K562 (cell line): ENCODE measurements at regions not wholly inside any gene's neighbourhood (a gene's known extent, or its start where the extent isn't known, plus 50 kb on each side); places are given as distances from the start of the nearest gene placed in this dataset.
A peak's percentile ranks its signal among the peaks of the same experiment; 100 is the strongest.

Source experiments
- ATAC-seq: fragments of 200-7000 bp; cut with Tn5 transposase; 3 replicates; pipeline ENCODE4 v1.9.1; 2020; ENCODE audit warnings: moderate library complexity
- BruUV-seq: library from RNA; stranded (reverse); fragments of 400-500 nt; replicated peaks from 2 replicates; lab custom pipeline; 2021; lab: Mats Ljungman, UMichigan
- CTCF ChIA-PET: fragments of 300-600 bp; formaldehyde crosslinking; extraction: SDS; loops from one replicate; lab custom pipeline; 2021; ENCODE audit warnings: low intra/inter-chr PET ratio; lab: Yijun Ruan, JAX
- POLR2A ChIA-PET: fragments of 300-600, 350-650 bp; sonication (Branson Sonifier 250); formaldehyde crosslinking; extraction: SDS; loops from one replicate; lab custom pipeline; 2021; ENCODE audit warnings: antibody characterized with exemption, inconsistent platforms; lab: Yijun Ruan, JAX
- DNase-seq, 4 experiments: peaks; one replicate each; pipeline versions ENCODE4 v3.0.0 to v3.0.0-alpha.2; 2011 to 2018; ENCODE audit warnings: low spot score in 3 of 4, mixed read lengths in 3 of 4; ENCODE audit errors: extremely low read depth in 1 of 4
- FAIRE-seq: peaks from 2 replicates; lab custom pipeline; 2011; peaks lifted over from hg19 to GRCh38; lab: Jason Lieb, UNC
- H2AFZ ChIP-seq: 2 replicates; pipeline ENCODE4 v1.6.0; 2011; ENCODE audit warnings: low read depth, low read length, control low read depth, inconsistent platforms
- H3K27ac ChIP-seq: fragments of 200-600 bp; 3 replicates; pipeline ENCODE4 v1.8.0; 2011; ENCODE audit warnings: low read depth, mild to moderate bottlenecking, control low read depth, inconsistent platforms, low read length, moderate library complexity, mixed read lengths; ENCODE audit errors: extremely low read depth
- H3K27me3 ChIP-seq, 2 experiments: fragments of 300-600 bp in 1 of 2; 2 replicates in 1 of 2; 3 replicates in 1 of 2; pipeline versions ENCODE4 v1.6.0 to v1.8.0; 2011; ENCODE audit warnings: inconsistent platforms in 2 of 2, low read length in 2 of 2, mild to moderate bottlenecking in 1 of 2, mixed read lengths in 1 of 2, moderate library complexity in 1 of 2; ENCODE audit not compliant: control insufficient read depth in 2 of 2, insufficient read depth in 2 of 2
- H3K36me3 ChIP-seq: fragments of 300-600 bp; 3 replicates; pipeline ENCODE4 v1.8.0; 2011; ENCODE audit warnings: mild to moderate bottlenecking, low read length, inconsistent platforms; ENCODE audit not compliant: control insufficient read depth, insufficient read depth
- H3K4me1 ChIP-seq, 2 experiments: fragments of 200-600 bp in 1 of 2; replicated peaks in 1 of 2; 2 replicates in 1 of 2; 3 replicates in 1 of 2; pipeline versions ENCODE4 v1.5.1 to v1.8.0; 2011; ENCODE audit warnings: inconsistent platforms in 2 of 2, low read length in 2 of 2, mild to moderate bottlenecking in 1 of 2, mixed read lengths in 1 of 2, moderate library complexity in 1 of 2; ENCODE audit not compliant: control insufficient read depth in 2 of 2, insufficient read depth in 2 of 2
- H3K4me2 ChIP-seq: 2 replicates; pipeline ENCODE4 v1.6.1; 2011; ENCODE audit warnings: low read length, control low read depth, inconsistent platforms, mixed read lengths; ENCODE audit not compliant: insufficient read depth
- H3K4me3 ChIP-seq: fragments of 200-600 bp; sonication (generic), shearing (Covaris generic); 2 replicates; pipeline ENCODE4 v1.5.1; 2016; ENCODE audit warnings: control low read depth, inconsistent platforms
- H3K79me2 ChIP-seq: fragments of 200-600 bp; 3 replicates; pipeline ENCODE4 v1.8.0; 2011; ENCODE audit warnings: low read length, inconsistent platforms; ENCODE audit not compliant: control insufficient read depth, insufficient read depth
- H3K9ac ChIP-seq, 2 experiments: 2 replicates each; pipeline versions ENCODE4 v1.6.0 to v1.6.1; 2011; ENCODE audit warnings: low read depth in 2 of 2, low read length in 2 of 2, control low read depth in 1 of 2, inconsistent platforms in 1 of 2, mild to moderate bottlenecking in 1 of 2, mixed read lengths in 1 of 2; ENCODE audit not compliant: insufficient read depth in 1 of 2
- H3K9me1 ChIP-seq: one replicate; pipeline ENCODE4 v1.6.0; 2011; ENCODE audit warnings: inconsistent platforms, mild to moderate bottlenecking, low read length, moderate library complexity; ENCODE audit not compliant: control insufficient read depth, insufficient read depth
- H3K9me3 ChIP-seq: replicated peaks from 2 replicates; pipeline ENCODE4 v1.5.1; 2011; ENCODE audit warnings: low read depth, low read length, inconsistent platforms; ENCODE audit not compliant: control insufficient read depth, insufficient read depth
- H4K20me1 ChIP-seq: replicated peaks from 2 replicates; pipeline ENCODE4 v1.6.1; 2011; ENCODE audit warnings: low read length, inconsistent platforms, mixed read lengths; ENCODE audit not compliant: control insufficient read depth, insufficient read depth
- CEBPZ ChIP-seq: fragments of 150-350 bp; IDR thresholded peaks from 2 replicates; pipeline ENCODE4 v1.6.1; 2014; ENCODE audit warnings: low read depth, mild to moderate bottlenecking, low read length, borderline replicate concordance
- DIDO1 ChIP-seq: fragments of 450-650 bp; IDR thresholded peaks from 2 replicates; pipeline ENCODE4 v1.6.1; 2016; ENCODE audit warnings: low read depth, missing biosample characterization, missing genetic modification characterization
- E2F6 ChIP-seq, 2 experiments: IDR thresholded peaks; 2 replicates each; pipeline ENCODE4 v1.6.1; 2011; ENCODE audit warnings: borderline replicate concordance in 1 of 2, control low read depth in 1 of 2, low read depth in 1 of 2, low read length in 1 of 2, mild to moderate bottlenecking in 1 of 2, mixed read lengths in 1 of 2, moderate library complexity in 1 of 2; ENCODE audit not compliant: insufficient read depth in 1 of 2, insufficient read length in 1 of 2, poor library complexity in 1 of 2, severe bottlenecking in 1 of 2; ENCODE audit errors: extremely low read depth in 1 of 2
- NRF1 ChIP-seq, 2 experiments: fragments of 450-650 bp; IDR thresholded peaks in 1 of 2; conservative IDR thresholded peaks in 1 of 2; 2 replicates each; pipeline ENCODE4 v1.6.1; 2014; ENCODE audit warnings: mild to moderate bottlenecking in 2 of 2
- RUNX1 ChIP-seq: sonication (generic); IDR thresholded peaks from 2 replicates; pipeline ENCODE4 v1.6.1; 2016; ENCODE audit warnings: antibody characterized with exemption, low read depth
- SMARCA4 ChIP-seq: fragments of 450-650 bp; IDR thresholded peaks from 2 replicates; pipeline ENCODE4 v1.6.1; 2016
- SMC3 ChIP-seq: conservative IDR thresholded peaks from 2 replicates; pipeline ENCODE4 v1.6.1; 2011; ENCODE audit warnings: low read depth, low read length, improper control_type of control experiment; ENCODE audit not compliant: insufficient read depth
- TGIF2 ChIP-seq: sonication (generic); formaldehyde crosslinking; IDR thresholded peaks from 2 replicates; pipeline ENCODE4 v1.8.1; 2022; ENCODE audit warnings: mild to moderate bottlenecking, missing genetic modification reagents, moderate library complexity
- ZKSCAN3 ChIP-seq: fragments of 250-450 bp; sonication (Bioruptor Pico); IDR thresholded peaks from 2 replicates; pipeline ENCODE4 v1.4.0; 2020
- ZNF217 ChIP-seq: sonication (generic); formaldehyde crosslinking; IDR thresholded peaks from 2 replicates; pipeline ENCODE4 v1.8.0; 2022; ENCODE audit warnings: mild to moderate bottlenecking, missing genetic modification reagents
- ZNF592 ChIP-seq: fragments of 450-650 bp; IDR thresholded peaks from 2 replicates; pipeline ENCODE4 v1.6.1; 2017; ENCODE audit warnings: antibody characterized with exemption, mild to moderate bottlenecking
- WGBS: fragments of 100-300 bp; shearing (Covaris generic); methylation state at CpG from one replicate; pipeline ENCODE4 v1.1.6; 2016; ENCODE audit warnings: low coverage, mixed read lengths; ENCODE audit not compliant: insufficient coverage; ENCODE audit errors: missing lambda C conversion rate; 5-methylcytosine and 5-hydroxymethylcytosine counted together
- in situ Hi-C: fragments of 300-500 bp; cut with MboI; formaldehyde crosslinking; loops from 4 replicates; pipeline ENCODE4 v1.15.0; 2018; ENCODE audit warnings: inconsistent platforms, mixed read lengths
- intact Hi-C: fragments of 100-400 bp; cut with micrococcal nuclease; formaldehyde crosslinking; loops from 2 replicates; pipeline ENCODE4 v1.14.2; 2022

- in situ Hi-C loops (no loop called here), intact Hi-C loops (no loop called here)
- ATAC-seq (peak; percentile 58; the same call in 2 of the 3 replicates), FAIRE-seq (no peak), DNase-seq (peak; percentile 19 to 32 (median 22))
- POLR2A ChIA-PET, result interaction anchor here (3.8 kb wide), 1 partner anchor 11 kb away, joined by 17 read pairs; no protein-coding TSS in a partner anchor
- peak overlapping the region; percentile 75 for H2AFZ ChIP-seq
- no peaks in the 10 kb centered on the region for H3K9me1 ChIP-seq
- peaks cover 46% of the 10 kb centered on the region for H3K79me2 ChIP-seq
- BruUV-seq, result no TSS peak
- CTCF ChIA-PET, result no interaction called here
- H3K27ac ChIP-seq, result peak overlapping the region; percentile 29; the same call in 2 of the 3 replicates
- H3K9me3 ChIP-seq, result no peaks in the 10 kb centered on the region
- H3K9ac ChIP-seq, result peak overlapping the region in 1 of 2 experiments; percentile 30; a peak in 1 of 4 replicates
- WGBS, result 59% methylated on average over 5 of the region's 5 CpGs
- peaks cover 3 to 12% of the 10 kb centered on the region in 2 experiments; a peak in 3 of 5 replicates for H3K4me1 ChIP-seq
- H4K20me1 ChIP-seq, result no peaks in the 10 kb centered on the region
- H3K36me3 ChIP-seq, result peaks cover 18% of the 10 kb centered on the region
- H3K27me3 ChIP-seq, result no peaks in the 10 kb centered on the region
- no peak overlapping the region for H3K4me3 ChIP-seq
- TF ChIP-seq ZNF217 (CRISPR knock-in tag) (no peak), CEBPZ (no peak), RUNX1 (no peak), NRF1 (conservative IDR thresholded peaks at IDR 0.05 in 1 of 2, IDR thresholded peaks at IDR 0.05 in 1 of 2) (peak; percentile 67 to 74), ZNF592 (no peak), TGIF2 (CRISPR knock-in tag) (no peak), SMC3 (no peak), SMARCA4 (no peak), E2F6 (IDR thresholded peaks at IDR 0.05; ENCODE audit: borderline replicate concordance in 1 of 2, extremely low read depth in 1 of 2, insufficient read depth in 1 of 2, insufficient read length in 1 of 2, low read depth in 1 of 2, low read length in 1 of 2, poor library complexity in 1 of 2, severe bottlenecking in 1 of 2) (peak in 1 of 2 experiments; percentile 20), ZKSCAN3 (CRISPR knock-in tag) (no peak), DIDO1 (tag) (no peak)
- peak overlapping the region; percentile 89 for H3K4me2 ChIP-seq
Observed at GRCh38 chr15:87704276-87704675, 552.3 kb downstream of the NTRK3 start.
